ENCODE measurements at regions not wholly inside any gene's neighbourhood (a gene's known extent, or its start where the extent isn't known, plus 50 kb on each side); places are given as distances from the start of the nearest gene placed in this dataset.

DNA sequence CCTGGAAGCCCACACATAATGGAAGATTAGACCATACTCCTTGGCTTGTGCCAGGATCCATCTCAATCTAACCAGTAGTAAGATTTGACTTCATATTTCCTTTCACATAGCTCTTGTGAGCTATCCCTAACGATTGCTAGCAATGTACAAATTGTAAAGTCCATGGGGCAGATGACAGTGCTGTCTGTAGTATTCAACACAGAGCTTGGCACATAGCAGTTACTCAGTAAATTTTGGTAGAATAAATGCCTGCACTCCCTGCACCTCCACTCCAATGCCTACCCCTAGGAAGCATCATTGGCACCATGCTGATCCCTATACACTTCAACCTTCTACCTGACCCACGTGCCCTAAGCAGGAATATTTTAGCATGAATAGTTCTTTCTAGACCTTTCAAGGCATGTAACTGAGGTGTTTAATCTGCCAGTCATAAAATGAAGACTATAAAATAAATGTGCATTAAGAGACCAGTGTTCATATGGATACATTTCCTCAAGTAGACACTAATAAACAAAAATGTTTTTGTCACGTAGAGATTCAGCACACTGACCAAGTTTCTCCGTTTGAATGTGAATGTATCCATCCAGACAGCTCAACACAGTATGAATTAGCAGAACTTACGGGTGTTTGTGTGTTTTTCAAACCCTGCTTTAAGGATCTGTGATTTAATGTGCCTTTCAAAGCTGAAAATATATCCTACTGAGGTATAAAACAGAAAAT is 98.8 kb downstream of the BMP4 start:
- H3K9me2 ChIP-seq (ENCODE audit: low read depth, low read length): no peaks in the 10 kb centered on the region
- no peak overlapping the region for H3K4me2 ChIP-seq (ENCODE audit: low read length)
- no peaks in the 10 kb centered on the region for H3K79me2 ChIP-seq (ENCODE audit: insufficient read depth, low read length)
- H4K20me1 ChIP-seq (ENCODE audit: insufficient read depth, low read length): no peaks in the 10 kb centered on the region
- no peak overlapping the region for H3K27ac ChIP-seq (ENCODE audit: low read depth, low read length, poor library complexity, severe bottlenecking)
- TF ChIP-seq EZH2 (IDR thresholded peaks at IDR 0.05; ENCODE audit: borderline replicate concordance, low read length): no peak
- no peak for TF ChIP-seq CTCF (IDR thresholded peaks at IDR 0.05; ENCODE audit: low read length)
- H3K4me1 ChIP-seq (ENCODE audit: insufficient read depth, low read length, severe bottlenecking): no peaks in the 10 kb centered on the region
- no peaks in the 10 kb centered on the region for H3K27me3 ChIP-seq (ENCODE audit: insufficient read depth, low read length)
- H2AFZ ChIP-seq (ENCODE audit: low read length): no peak overlapping the region
- no peak overlapping the region for H3K9ac ChIP-seq (ENCODE audit: low read length)
- no peaks in the 10 kb centered on the region for H3K36me3 ChIP-seq (ENCODE audit: insufficient read depth, low read length)
- H3K4me3 ChIP-seq (ENCODE audit: low read depth, low read length, poor library complexity, severe bottlenecking): no peak overlapping the region
- H3K9me3 ChIP-seq (ENCODE audit: low read length): no peaks in the 10 kb centered on the region
- H3F3A ChIP-seq (ENCODE audit: insufficient read depth, low read length): no peaks in the 10 kb centered on the region

DNA sequence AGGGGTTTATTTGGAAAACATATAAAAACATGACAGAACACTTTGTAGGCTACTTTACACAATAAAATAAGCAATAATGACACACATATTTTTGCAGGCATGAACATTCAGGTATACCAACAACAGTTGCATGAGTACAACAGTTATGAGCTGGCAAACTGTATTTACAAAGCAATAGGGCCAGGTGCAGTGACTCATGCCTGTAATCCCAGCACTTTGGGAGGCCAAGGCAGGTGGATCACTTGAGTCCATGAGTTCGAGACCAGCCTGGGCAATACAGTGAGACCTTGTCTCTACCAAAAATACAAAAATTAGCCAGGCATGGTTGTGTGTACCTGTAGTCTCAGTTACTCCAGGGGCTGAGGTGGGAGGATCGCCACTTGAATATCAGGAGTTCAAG is 101.1 kb downstream of the BMP4 start:
- no peak overlapping the region for H3K4me2 ChIP-seq (ENCODE audit: low read length)
- no peak for TF ChIP-seq EZH2 (IDR thresholded peaks at IDR 0.05; ENCODE audit: borderline replicate concordance, low read length)
- TF ChIP-seq CTCF (IDR thresholded peaks at IDR 0.05; ENCODE audit: low read length): no peak
- no peak overlapping the region for H3K27ac ChIP-seq (ENCODE audit: low read depth, low read length, poor library complexity, severe bottlenecking)

GRCh38 chr14:53855127-53855526 is 101.5 kb downstream of the BMP4 start:
- no peaks in the 10 kb centered on the region for H4K20me1 ChIP-seq (ENCODE audit: insufficient read depth, low read length)
- TF ChIP-seq EZH2 (IDR thresholded peaks at IDR 0.05; ENCODE audit: borderline replicate concordance, low read length) (no peak), CTCF (IDR thresholded peaks at IDR 0.05; ENCODE audit: low read length) (no peak)
- no peaks in the 10 kb centered on the region for H3K4me1 ChIP-seq (ENCODE audit: insufficient read depth, low read length, severe bottlenecking)
- H3K36me3 ChIP-seq (ENCODE audit: insufficient read depth, low read length): no peaks in the 10 kb centered on the region
- no peak overlapping the region for H3K4me3 ChIP-seq (ENCODE audit: low read depth, low read length, poor library complexity, severe bottlenecking)
- H3F3A ChIP-seq (ENCODE audit: insufficient read depth, low read length): no peaks in the 10 kb centered on the region
- H3K27ac ChIP-seq (ENCODE audit: low read depth, low read length, poor library complexity, severe bottlenecking): no peak overlapping the region
- H3K9me3 ChIP-seq (ENCODE audit: low read length): no peaks in the 10 kb centered on the region
- no peak overlapping the region for H3K9ac ChIP-seq (ENCODE audit: low read length)
- no peaks in the 10 kb centered on the region for H3K79me2 ChIP-seq (ENCODE audit: insufficient read depth, low read length)
- H3K4me2 ChIP-seq (ENCODE audit: low read length): no peak overlapping the region
- no peaks in the 10 kb centered on the region for H3K9me2 ChIP-seq (ENCODE audit: low read depth, low read length)
- H2AFZ ChIP-seq (ENCODE audit: low read length): no peak overlapping the region
- no peaks in the 10 kb centered on the region for H3K27me3 ChIP-seq (ENCODE audit: insufficient read depth, low read length)

More for the DNA sequence above, 101.1 kb downstream of the BMP4 start:
- H3K9me3 ChIP-seq (ENCODE audit: low read length): no peaks in the 10 kb centered on the region
- H2AFZ ChIP-seq (ENCODE audit: low read length): no peak overlapping the region
- no peaks in the 10 kb centered on the region for H3F3A ChIP-seq (ENCODE audit: insufficient read depth, low read length)
- no peak overlapping the region for H3K9ac ChIP-seq (ENCODE audit: low read length)
- H3K36me3 ChIP-seq (ENCODE audit: insufficient read depth, low read length): no peaks in the 10 kb centered on the region
- H3K9me2 ChIP-seq (ENCODE audit: low read depth, low read length): no peaks in the 10 kb centered on the region
- H3K27me3 ChIP-seq (ENCODE audit: insufficient read depth, low read length): no peaks in the 10 kb centered on the region
- no peaks in the 10 kb centered on the region for H3K79me2 ChIP-seq (ENCODE audit: insufficient read depth, low read length)
- H4K20me1 ChIP-seq (ENCODE audit: insufficient read depth, low read length): no peaks in the 10 kb centered on the region
- no peak overlapping the region for H3K4me3 ChIP-seq (ENCODE audit: low read depth, low read length, poor library complexity, severe bottlenecking)
- H3K4me1 ChIP-seq (ENCODE audit: insufficient read depth, low read length, severe bottlenecking): no peaks in the 10 kb centered on the region
